NB4 (cell line): ENCODE measurements at regions not wholly inside any gene's neighbourhood (a gene's known extent, or its start where the extent isn't known, plus 50 kb on each side); places are given as distances from the start of the nearest gene placed in this dataset.

Experiments
- MAX ChIP-seq: IDR thresholded peaks from 2 replicates; pipeline ENCODE4 v1.6.1; 2011; ENCODE audit warnings: low read depth, low read length
- POLR2A ChIP-seq: IDR thresholded peaks from 2 replicates; pipeline ENCODE4 v1.6.1; 2011; ENCODE audit warnings: mild to moderate bottlenecking; ENCODE audit not compliant: insufficient read length; ENCODE audit errors: extremely low read depth
- TF ChIP-seq, protein P1 (sequence below): IDR thresholded peaks from one replicate; pipeline ENCODE4 v1.5.1; 2012; ENCODE audit warnings: low read depth, low read length

DNA sequence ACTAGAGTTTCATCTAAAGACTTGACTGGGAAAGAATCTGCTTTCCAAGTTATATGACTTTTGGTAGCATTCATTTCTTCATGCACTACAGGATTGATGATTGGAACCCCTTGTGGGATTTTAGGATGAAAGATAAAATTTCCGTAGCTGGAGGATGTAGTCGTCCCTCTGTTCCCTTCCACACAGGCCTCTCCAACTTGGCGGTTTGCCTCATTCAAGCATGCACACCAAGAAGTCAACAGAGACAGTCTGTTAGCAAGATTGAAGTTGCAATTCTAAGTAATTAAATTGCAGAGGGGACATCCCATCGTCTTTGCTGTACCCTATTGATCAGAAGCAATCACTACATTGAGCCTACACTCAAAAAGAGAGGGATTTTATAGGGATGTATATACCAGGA, 777.4 kb upstream of the HS3ST1 start:
- TF ChIP-seq, protein P1, sequence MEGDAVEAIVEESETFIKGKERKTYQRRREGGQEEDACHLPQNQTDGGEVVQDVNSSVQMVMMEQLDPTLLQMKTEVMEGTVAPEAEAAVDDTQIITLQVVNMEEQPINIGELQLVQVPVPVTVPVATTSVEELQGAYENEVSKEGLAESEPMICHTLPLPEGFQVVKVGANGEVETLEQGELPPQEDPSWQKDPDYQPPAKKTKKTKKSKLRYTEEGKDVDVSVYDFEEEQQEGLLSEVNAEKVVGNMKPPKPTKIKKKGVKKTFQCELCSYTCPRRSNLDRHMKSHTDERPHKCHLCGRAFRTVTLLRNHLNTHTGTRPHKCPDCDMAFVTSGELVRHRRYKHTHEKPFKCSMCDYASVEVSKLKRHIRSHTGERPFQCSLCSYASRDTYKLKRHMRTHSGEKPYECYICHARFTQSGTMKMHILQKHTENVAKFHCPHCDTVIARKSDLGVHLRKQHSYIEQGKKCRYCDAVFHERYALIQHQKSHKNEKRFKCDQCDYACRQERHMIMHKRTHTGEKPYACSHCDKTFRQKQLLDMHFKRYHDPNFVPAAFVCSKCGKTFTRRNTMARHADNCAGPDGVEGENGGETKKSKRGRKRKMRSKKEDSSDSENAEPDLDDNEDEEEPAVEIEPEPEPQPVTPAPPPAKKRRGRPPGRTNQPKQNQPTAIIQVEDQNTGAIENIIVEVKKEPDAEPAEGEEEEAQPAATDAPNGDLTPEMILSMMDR, result no peak
- TF ChIP-seq POLR2A (no peak), MAX (no peak)
